ENCODE measurements at regions not wholly inside any gene's neighbourhood (a gene's known extent, or its start where the extent isn't known, plus 50 kb on each side); places are given as distances from the start of the nearest gene placed in this dataset.
"Not testable (repeated sequence)": the region's sequence is repeated elsewhere in the genome, so short reads cannot be mapped to it uniquely, and the experiment has no call there.

- Mint-ChIP-seq H3K27ac (ENCODE audit: unreplicated experiment) (no peak overlapping the region), H3K36me3 (ENCODE audit: low read depth) (no peaks in the 10 kb centered on the region), H3K4me3 (ENCODE audit: unreplicated experiment) (no peak overlapping the region), H3K27me3 (ENCODE audit: low read depth) (no peaks in the 10 kb centered on the region), H3K9me3 (ENCODE audit: low read depth) (peaks cover 4% of the 10 kb centered on the region), H3K4me1 (ENCODE audit: low read depth) (peaks cover 3% of the 10 kb centered on the region)
- no peak for TF ChIP-seq CTCF (IDR thresholded peaks at IDR 0.05)
- no peak for DNase-seq (ENCODE audit: low spot score)
Measured at GRCh38 chr11:39363571-39363970, 2095.9 kb downstream of the LRRC4C start.

- Mint-ChIP-seq H3K27ac (ENCODE audit: unreplicated experiment) (no peak overlapping the region), H3K4me1 (ENCODE audit: low read depth) (peaks cover 3% of the 10 kb centered on the region), H3K9me3 (ENCODE audit: low read depth) (peaks cover 9% of the 10 kb centered on the region), H3K36me3 (ENCODE audit: low read depth) (no peaks in the 10 kb centered on the region), H3K4me3 (ENCODE audit: unreplicated experiment) (no peak overlapping the region), H3K27me3 (ENCODE audit: low read depth) (no peaks in the 10 kb centered on the region)
- DNase-seq (ENCODE audit: low spot score): no peak
- no peak for TF ChIP-seq CTCF (IDR thresholded peaks at IDR 0.05)
Measured at GRCh38 chr11:39361557-39361956, 2097.9 kb downstream of the LRRC4C start.

GRCh38 chr11:39345834-39346442 lies 2113.5 kb downstream of the LRRC4C start:
- Mint-ChIP-seq H3K9me3 (ENCODE audit: low read depth) (no peaks in the 10 kb centered on the region), H3K27ac (ENCODE audit: unreplicated experiment) (no peak overlapping the region), H3K27me3 (ENCODE audit: low read depth) (peaks cover 5% of the 10 kb centered on the region), H3K36me3 (ENCODE audit: low read depth) (no peaks in the 10 kb centered on the region), H3K4me3 (ENCODE audit: unreplicated experiment) (no peak overlapping the region), H3K4me1 (ENCODE audit: low read depth) (no peaks in the 10 kb centered on the region)
- no peak for TF ChIP-seq CTCF (IDR thresholded peaks at IDR 0.05)
- no peak for DNase-seq (ENCODE audit: low spot score)

- no peak for DNase-seq (ENCODE audit: low spot score)
- no peaks in the 10 kb centered on the region for H3K4me1 Mint-ChIP-seq (ENCODE audit: low read depth)
- TF ChIP-seq CTCF (IDR thresholded peaks at IDR 0.05): no peak
- no peaks in the 10 kb centered on the region for H3K36me3 Mint-ChIP-seq (ENCODE audit: low read depth)
- H3K27me3 Mint-ChIP-seq (ENCODE audit: low read depth): peaks cover 5% of the 10 kb centered on the region
- H3K4me3 Mint-ChIP-seq (ENCODE audit: unreplicated experiment): no peak overlapping the region
- H3K27ac Mint-ChIP-seq (ENCODE audit: unreplicated experiment): no peak overlapping the region
- H3K9me3 Mint-ChIP-seq (ENCODE audit: low read depth): peaks cover 11% of the 10 kb centered on the region
Measured at GRCh38 chr11:39341461-39341860, 2118.0 kb downstream of the LRRC4C start.

- H3K4me3 Mint-ChIP-seq (ENCODE audit: unreplicated experiment); H3K36me3 Mint-ChIP-seq (ENCODE audit: low read depth); H3K27me3 Mint-ChIP-seq (ENCODE audit: low read depth); H3K27ac Mint-ChIP-seq (ENCODE audit: unreplicated experiment); H3K4me1 Mint-ChIP-seq (ENCODE audit: low read depth); DNase-seq (ENCODE audit: low spot score): not testable (repeated sequence)
- peaks cover 31% of the 10 kb centered on the region for H3K9me3 Mint-ChIP-seq (ENCODE audit: low read depth)
Measured at GRCh38 chr11:39333006-39333405, 2126.4 kb downstream of the LRRC4C start.

- Mint-ChIP-seq H3K4me3 (ENCODE audit: unreplicated experiment) (no peak overlapping the region), H3K36me3 (ENCODE audit: low read depth) (peaks cover 1% of the 10 kb centered on the region), H3K4me1 (ENCODE audit: low read depth) (no peaks in the 10 kb centered on the region), H3K27me3 (ENCODE audit: low read depth) (no peaks in the 10 kb centered on the region), H3K9me3 (ENCODE audit: low read depth) (peaks cover 15% of the 10 kb centered on the region), H3K27ac (ENCODE audit: unreplicated experiment) (no peak overlapping the region)
- no peak for DNase-seq (ENCODE audit: low spot score)
- no peak for TF ChIP-seq CTCF (IDR thresholded peaks at IDR 0.05)
Measured at GRCh38 chr11:39327302-39327701, 2132.2 kb downstream of the LRRC4C start.

- peak; percentile 74 for DNase-seq (ENCODE audit: low spot score)
- H3K9me3 Mint-ChIP-seq (ENCODE audit: low read depth): peaks cover 39% of the 10 kb centered on the region
- H3K27me3 Mint-ChIP-seq (ENCODE audit: low read depth); H3K36me3 Mint-ChIP-seq (ENCODE audit: low read depth); H3K27ac Mint-ChIP-seq (ENCODE audit: unreplicated experiment); H3K4me3 Mint-ChIP-seq (ENCODE audit: unreplicated experiment); H3K4me1 Mint-ChIP-seq (ENCODE audit: low read depth): not testable (repeated sequence)
Measured at GRCh38 chr11:39311888-39312287, 2147.6 kb downstream of the LRRC4C start.

Data from chondrocyte (in vitro differentiated cells).